DOHH2 (cell line): ENCODE measurements at regions not wholly inside any gene's neighbourhood (a gene's known extent, or its start where the extent isn't known, plus 50 kb on each side); places are given as distances from the start of the nearest gene placed in this dataset.

Experiments used
- H3F3A ChIP-seq: fragments of 200-600 bp; sonication (generic), shearing (Covaris generic); 2 replicates; pipeline ENCODE4 v1.6.0; 2016; ENCODE audit warnings: antibody characterized with exemption, mild to moderate bottlenecking; ENCODE audit not compliant: control insufficient read depth, insufficient read depth
- H3K27ac ChIP-seq: fragments of 200-600 bp; sonication (generic); 2 replicates; pipeline ENCODE4 v1.5.1; 2014; ENCODE audit warnings: low read depth, mild to moderate bottlenecking, low read length, moderate library complexity
- H3K27me3 ChIP-seq: fragments of 200-600 bp; sonication (generic); 2 replicates; pipeline ENCODE4 v1.6.1; 2014; ENCODE audit warnings: mild to moderate bottlenecking, low read length, mixed read lengths; ENCODE audit not compliant: control insufficient read depth
- H3K36me3 ChIP-seq: fragments of 200-600 bp; sonication (generic); 2 replicates; pipeline ENCODE4 v1.6.1; 2014; ENCODE audit warnings: mild to moderate bottlenecking, low read length, moderate library complexity, mixed read lengths; ENCODE audit not compliant: control insufficient read depth
- H3K4me1 ChIP-seq: fragments of 200-600 bp; sonication (generic); 2 replicates; pipeline ENCODE4 v1.6.1; 2014; ENCODE audit warnings: mild to moderate bottlenecking, low read length, mixed read lengths; ENCODE audit not compliant: control insufficient read depth
- H3K4me2 ChIP-seq: fragments of 200-600 bp; sonication (generic); 2 replicates; pipeline ENCODE4 v1.6.0; 2014; ENCODE audit warnings: mild to moderate bottlenecking, low read length, moderate library complexity
- H3K4me3 ChIP-seq: fragments of 200-600 bp; sonication (generic); 2 replicates; pipeline ENCODE4 v1.5.1; 2014; ENCODE audit warnings: mild to moderate bottlenecking, low read length, mixed read lengths
- H3K79me2 ChIP-seq: fragments of 200-600 bp; sonication (generic); 2 replicates; pipeline ENCODE4 v1.6.1; 2014; ENCODE audit warnings: mild to moderate bottlenecking, low read length, mixed read lengths; ENCODE audit not compliant: control insufficient read depth
- H3K9me2 ChIP-seq: fragments of 200-600 bp; sonication (generic); replicated peaks from 2 replicates; pipeline ENCODE4 v1.6.1; 2014; ENCODE audit warnings: mild to moderate bottlenecking, low read length, mixed read lengths; ENCODE audit not compliant: control insufficient read depth
- H3K9me3 ChIP-seq: fragments of 200-600 bp; sonication (generic); 2 replicates; pipeline ENCODE4 v1.6.1; 2014; ENCODE audit warnings: antibody characterized with exemption, low read length, mixed read lengths; ENCODE audit not compliant: control insufficient read depth, insufficient read depth
- H4K20me1 ChIP-seq: fragments of 200-600 bp; sonication (generic); 2 replicates; pipeline ENCODE4 v1.6.0; 2014; ENCODE audit warnings: low read depth, mild to moderate bottlenecking, antibody characterized with exemption, low read length, moderate library complexity; ENCODE audit not compliant: control insufficient read depth, insufficient read depth
- EZH2phosphoT487 ChIP-seq: fragments of 200-600 bp; sonication (generic); IDR thresholded peaks from 2 replicates; pipeline ENCODE4 v1.6.1; 2017; ENCODE audit warnings: borderline replicate concordance, mild to moderate bottlenecking, antibody characterized with exemption, low read length, moderate library complexity, mixed read lengths
- TF ChIP-seq, protein P1 (sequence below): fragments of 200-600 bp; sonication (generic); IDR thresholded peaks from one replicate; pipeline ENCODE4 v1.5.1; 2014; ENCODE audit warnings: antibody characterized with exemption, mild to moderate bottlenecking, low read depth, low read length; ENCODE audit not compliant: poor library complexity, severe bottlenecking

- H3K9me2 ChIP-seq, result no peaks in the 10 kb centered on the region
- H3K4me2 ChIP-seq, result no peak overlapping the region
- no peak overlapping the region for H3K4me3 ChIP-seq
- H3K79me2 ChIP-seq, result no peaks in the 10 kb centered on the region
- no peaks in the 10 kb centered on the region for H3K36me3 ChIP-seq
- peaks cover 26% of the 10 kb centered on the region for H3K4me1 ChIP-seq
- no peaks in the 10 kb centered on the region for H4K20me1 ChIP-seq
- no peak overlapping the region for H3K27ac ChIP-seq
- TF ChIP-seq, protein P1, sequence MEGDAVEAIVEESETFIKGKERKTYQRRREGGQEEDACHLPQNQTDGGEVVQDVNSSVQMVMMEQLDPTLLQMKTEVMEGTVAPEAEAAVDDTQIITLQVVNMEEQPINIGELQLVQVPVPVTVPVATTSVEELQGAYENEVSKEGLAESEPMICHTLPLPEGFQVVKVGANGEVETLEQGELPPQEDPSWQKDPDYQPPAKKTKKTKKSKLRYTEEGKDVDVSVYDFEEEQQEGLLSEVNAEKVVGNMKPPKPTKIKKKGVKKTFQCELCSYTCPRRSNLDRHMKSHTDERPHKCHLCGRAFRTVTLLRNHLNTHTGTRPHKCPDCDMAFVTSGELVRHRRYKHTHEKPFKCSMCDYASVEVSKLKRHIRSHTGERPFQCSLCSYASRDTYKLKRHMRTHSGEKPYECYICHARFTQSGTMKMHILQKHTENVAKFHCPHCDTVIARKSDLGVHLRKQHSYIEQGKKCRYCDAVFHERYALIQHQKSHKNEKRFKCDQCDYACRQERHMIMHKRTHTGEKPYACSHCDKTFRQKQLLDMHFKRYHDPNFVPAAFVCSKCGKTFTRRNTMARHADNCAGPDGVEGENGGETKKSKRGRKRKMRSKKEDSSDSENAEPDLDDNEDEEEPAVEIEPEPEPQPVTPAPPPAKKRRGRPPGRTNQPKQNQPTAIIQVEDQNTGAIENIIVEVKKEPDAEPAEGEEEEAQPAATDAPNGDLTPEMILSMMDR, result no peak
- no peak for TF ChIP-seq EZH2phosphoT487
- no peaks in the 10 kb centered on the region for H3K27me3 ChIP-seq
- H3F3A ChIP-seq, result no peaks in the 10 kb centered on the region
- H3K9me3 ChIP-seq, result no peaks in the 10 kb centered on the region
Observed at GRCh38 chr5:125410537-125411070, 664.2 kb upstream of the ZNF608 start.

DNA sequence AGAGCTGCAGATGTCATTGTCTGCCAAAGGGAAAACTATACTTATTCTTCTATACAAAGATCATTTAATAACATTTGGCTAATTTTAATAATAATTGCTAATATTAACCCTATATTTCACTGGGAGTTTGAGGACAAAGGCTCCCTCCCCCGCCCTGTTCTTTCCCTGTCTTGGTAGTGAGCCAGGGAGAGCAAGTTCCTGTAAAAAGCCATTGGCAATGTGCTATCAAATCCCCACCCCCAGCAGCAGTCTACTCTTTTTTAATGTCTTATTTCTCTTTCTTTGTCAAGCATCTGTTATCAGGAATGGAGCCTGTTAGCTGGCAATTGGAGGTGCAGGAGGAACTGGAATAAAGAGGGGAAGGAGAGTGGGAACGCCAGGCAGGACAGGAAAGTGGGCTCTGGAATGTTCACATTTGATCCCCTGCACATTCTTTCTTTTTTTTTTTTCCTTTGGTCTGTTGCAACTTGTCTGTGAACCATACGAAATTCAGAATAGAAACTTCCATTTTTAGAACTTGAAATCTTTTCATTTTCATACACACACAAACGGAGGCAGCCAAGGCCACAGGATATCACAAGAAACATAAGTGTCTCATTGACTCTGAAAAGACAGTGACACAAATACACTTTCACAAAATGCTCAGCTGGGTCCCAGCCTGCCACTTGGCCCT, 664.8 kb upstream of the ZNF608 start:
- Histone ChIP-seq H3K36me3 (no peaks in the 10 kb centered on the region), H4K20me1 (no peaks in the 10 kb centered on the region), H3K9me3 (no peaks in the 10 kb centered on the region), H3K27me3 (no peaks in the 10 kb centered on the region), H3K4me2 (peak overlapping the region; percentile 55), H3F3A (no peaks in the 10 kb centered on the region), H3K9me2 (no peaks in the 10 kb centered on the region), H3K4me1 (peaks cover 26% of the 10 kb centered on the region), H3K79me2 (no peaks in the 10 kb centered on the region), H3K4me3 (peak overlapping the region; percentile 9), H3K27ac (no peak overlapping the region)
- no peak for TF ChIP-seq EZH2phosphoT487
- TF ChIP-seq, protein P1, result no peak

DNA sequence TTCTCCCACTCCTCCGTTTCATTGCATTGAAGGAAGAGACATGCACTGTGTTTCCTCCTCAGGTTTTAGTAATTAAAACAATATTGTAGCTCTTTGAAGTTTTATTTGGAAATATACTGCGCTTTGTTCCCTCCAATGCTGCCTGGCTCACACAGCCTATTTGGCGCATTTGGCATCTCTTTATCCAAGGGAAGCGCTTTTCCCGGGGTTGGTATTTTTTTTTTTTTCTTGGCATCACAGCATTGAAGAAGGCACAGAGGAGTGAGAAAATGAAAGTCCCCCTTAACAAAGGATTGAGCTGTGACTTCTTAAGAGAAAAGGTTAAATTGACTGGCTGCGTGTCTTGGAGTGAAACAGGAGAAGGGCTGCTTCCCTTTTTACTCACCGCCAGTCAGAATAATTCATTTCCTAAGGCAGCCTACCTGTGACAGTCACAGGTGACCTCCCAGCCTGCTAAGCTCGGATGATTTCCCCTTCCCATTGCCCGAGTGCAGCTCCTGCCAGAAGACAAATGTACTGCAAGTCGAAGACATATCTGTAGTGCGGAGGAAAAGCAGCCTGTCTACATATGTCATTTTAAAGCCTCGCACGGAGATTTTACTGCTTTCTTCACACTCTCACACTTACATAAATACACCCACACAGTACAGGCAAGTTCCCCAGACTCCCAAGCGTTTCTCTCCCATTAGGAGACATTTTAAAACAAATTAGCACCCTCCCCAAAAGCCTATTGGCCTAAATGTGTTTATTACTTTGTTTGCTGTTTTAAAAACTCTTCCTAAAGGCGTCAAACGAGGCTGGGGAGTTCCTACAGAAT, 665.5 kb upstream of the ZNF608 start:
- H3K4me1 ChIP-seq, result peaks cover 26% of the 10 kb centered on the region
- H3K27ac ChIP-seq, result no peak overlapping the region

More for the DNA sequence above, 665.5 kb upstream of the ZNF608 start:
- Histone ChIP-seq H3F3A (no peaks in the 10 kb centered on the region), H3K9me3 (no peaks in the 10 kb centered on the region), H4K20me1 (no peaks in the 10 kb centered on the region), H3K9me2 (no peaks in the 10 kb centered on the region), H3K27me3 (no peaks in the 10 kb centered on the region), H3K36me3 (no peaks in the 10 kb centered on the region), H3K79me2 (no peaks in the 10 kb centered on the region), H3K4me2 (peak overlapping the region; percentile 55), H3K4me3 (peak overlapping the region; percentile 9)
- TF ChIP-seq, protein P1, result no peak
- no peak for TF ChIP-seq EZH2phosphoT487
